GM12892 (cell line): ENCODE measurements at regions not wholly inside any gene's neighbourhood (a gene's known extent, or its start where the extent isn't known, plus 50 kb on each side); places are given as distances from the start of the nearest gene placed in this dataset.

Experiments
- POLR2A ChIP-seq: IDR thresholded peaks from 2 replicates; pipeline ENCODE4 v1.6.1; 2011; ENCODE audit warnings: low read depth, low read length, control low read depth
- TAF1 ChIP-seq: IDR thresholded peaks from 2 replicates; pipeline ENCODE4 v1.6.1; 2011; ENCODE audit warnings: low read depth, mild to moderate bottlenecking, control low read depth, low read length, borderline replicate concordance

GRCh38 chr2:103898561-103898960, 955.4 kb upstream of the POU3F3 start:
- no peak for TF ChIP-seq TAF1
- no peak for TF ChIP-seq POLR2A
